ENCODE measurements at regions not wholly inside any gene's neighbourhood (a gene's known extent, or its start where the extent isn't known, plus 50 kb on each side); places are given as distances from the start of the nearest gene placed in this dataset.
"Not testable (repeated sequence)": the region's sequence is repeated elsewhere in the genome, so short reads cannot be mapped to it uniquely, and the experiment has no call there.

- DNase-seq = no peak
These were observed 214.7 kb upstream of the PLPPR1 start for GRCh38 chr9:100813871-100814270.

GRCh38 chr9:100819980-100820379 is 208.5 kb upstream of the PLPPR1 start:
- DNase-seq = no peak

- not testable (repeated sequence) for DNase-seq
These were observed 195.5 kb upstream of the PLPPR1 start for GRCh38 chr9:100833035-100833434.

GRCh38 chr9:100838857-100839256 is 189.7 kb upstream of the PLPPR1 start:
- DNase-seq = no peak

GRCh38 chr9:100848726-100849125 is 179.8 kb upstream of the PLPPR1 start:
- no peak for DNase-seq

GRCh38 chr9:100852088-100852487 is 176.4 kb upstream of the PLPPR1 start:
- no peak for DNase-seq

GRCh38 chr9:100856238-100856637 is 172.3 kb upstream of the PLPPR1 start:
- no peak for DNase-seq

DNA sequence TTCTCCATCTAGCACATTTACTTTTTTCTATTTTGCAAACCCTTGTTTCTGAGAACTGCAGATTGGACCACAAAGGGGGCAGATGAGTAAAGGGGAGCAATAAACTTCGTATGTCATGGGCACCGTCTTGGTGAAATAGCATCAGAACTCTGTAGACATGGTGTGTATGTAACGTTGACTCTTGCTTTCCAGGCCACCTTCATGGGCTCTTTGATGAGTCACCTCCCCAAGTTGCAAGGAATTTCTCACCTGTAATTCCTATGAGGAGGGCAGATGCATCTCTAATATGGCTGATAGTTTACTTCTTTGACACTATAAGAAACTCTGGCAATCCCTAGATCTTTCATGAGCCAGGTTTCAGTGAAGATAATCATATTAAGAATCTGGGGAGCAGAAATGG is 163.4 kb upstream of the PLPPR1 start:
- no peak for DNase-seq

GRCh38 chr9:100865648-100866047 is 162.9 kb upstream of the PLPPR1 start:
- no peak for DNase-seq

DNA sequence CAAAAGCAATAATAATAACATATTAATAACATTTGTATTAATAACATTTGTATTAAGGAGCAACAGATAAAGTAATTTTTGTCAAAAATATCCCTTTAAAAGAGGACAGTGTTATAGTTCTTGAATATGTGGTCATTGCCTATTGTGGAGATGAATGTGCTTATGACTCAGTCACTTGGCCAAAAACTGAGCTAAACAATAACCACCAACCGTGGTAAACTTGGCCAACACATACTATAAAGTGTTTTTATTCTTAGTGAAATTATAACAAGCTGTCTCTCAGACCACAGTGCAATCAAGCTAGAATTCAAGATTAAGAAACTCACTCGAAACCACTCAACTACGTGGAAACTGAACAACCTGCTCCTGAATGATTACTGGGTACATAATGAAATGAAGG is 159.2 kb upstream of the PLPPR1 start:
- no peak for DNase-seq

DNA sequence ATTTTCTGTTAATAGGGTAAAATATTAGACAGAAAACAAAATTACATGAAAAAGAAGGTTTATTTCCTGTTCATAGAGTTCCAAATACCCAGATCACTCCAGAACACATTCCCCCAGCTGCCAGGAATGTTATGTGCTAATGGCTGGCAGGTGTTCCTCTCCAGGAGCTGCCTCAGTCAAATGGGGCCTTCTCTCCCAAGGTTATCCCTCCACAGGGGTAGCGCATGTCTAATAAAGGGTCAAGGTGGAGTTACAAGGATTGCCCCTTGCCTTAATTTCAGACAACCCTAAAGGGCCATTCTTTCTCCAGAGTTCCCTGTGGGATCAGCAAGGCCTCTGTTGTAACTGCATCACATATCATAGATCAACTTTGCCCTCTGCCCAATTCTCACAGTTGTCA is 148.6 kb upstream of the PLPPR1 start:
- no peak for DNase-seq

- no peak for DNase-seq
These were observed 148.2 kb upstream of the PLPPR1 start for GRCh38 chr9:100880284-100880683.

DNA sequence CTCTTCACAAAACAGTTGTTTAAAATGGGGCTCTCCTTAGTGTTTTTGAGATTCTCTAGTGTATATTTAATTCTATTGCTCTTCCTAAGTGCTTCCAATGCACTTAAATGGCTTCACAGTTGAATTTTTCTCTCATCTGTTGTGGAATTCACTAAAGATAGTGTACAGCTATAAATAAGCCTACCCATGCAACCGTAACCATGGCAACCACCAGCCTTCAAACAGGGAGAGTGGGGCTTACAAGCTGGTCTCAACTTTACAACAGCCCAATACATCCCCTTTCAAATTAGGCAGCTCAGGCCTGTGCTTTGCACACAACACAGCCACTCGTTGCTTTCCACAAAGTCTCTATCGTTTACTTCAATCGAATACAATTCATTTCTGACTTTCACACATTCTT is 144.0 kb upstream of the PLPPR1 start:
- peak; percentile 29 to 46 for DNase-seq

DNA sequence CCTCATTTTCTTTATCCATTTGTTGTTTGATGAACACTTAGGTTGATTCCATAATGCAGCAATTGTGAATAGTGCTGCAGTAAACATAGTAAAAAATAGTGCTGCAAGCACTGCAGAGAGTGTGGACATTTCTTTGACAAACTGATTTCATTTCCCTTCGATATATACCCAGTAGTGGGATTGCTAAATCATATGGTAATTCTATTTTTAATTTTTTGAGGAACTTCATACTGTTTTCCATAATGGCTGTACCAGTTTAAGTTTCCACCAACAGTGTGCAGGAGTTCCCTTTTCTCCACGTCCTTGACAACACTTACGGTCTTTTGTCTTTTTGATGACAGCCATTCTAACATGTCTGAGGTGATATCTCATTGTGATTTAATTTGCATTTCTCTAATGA is 138.2 kb upstream of the PLPPR1 start:
- no peak for DNase-seq

DNA sequence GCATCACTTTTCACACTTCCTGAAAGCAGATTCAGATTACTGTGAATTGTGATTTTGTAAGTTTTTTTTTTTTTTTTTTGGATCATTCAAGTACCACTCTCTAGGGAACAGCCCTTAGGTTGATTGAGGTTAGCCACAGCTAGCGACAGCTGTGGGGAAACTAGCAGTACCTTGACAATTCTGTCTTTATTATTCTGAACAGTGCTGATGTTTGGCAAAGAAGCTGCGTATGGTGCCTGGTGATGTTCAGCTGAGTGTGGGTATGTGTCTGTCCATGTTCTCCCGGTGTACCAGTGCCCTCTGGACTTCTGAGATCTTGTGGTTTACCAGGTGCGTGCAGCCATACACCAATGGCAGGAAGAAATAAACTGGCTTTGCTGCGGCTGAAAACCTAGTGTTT is 117.3 kb upstream of the PLPPR1 start:
- DNase-seq = peak; percentile 78 to 90

GRCh38 chr9:100913257-100913656 is 115.3 kb upstream of the PLPPR1 start:
- no peak for DNase-seq

- DNase-seq = no peak
These were observed 114.3 kb upstream of the PLPPR1 start for GRCh38 chr9:100914266-100914665.

GRCh38 chr9:100919506-100919905 is 109.0 kb upstream of the PLPPR1 start:
- DNase-seq = peak in 1 of 2 experiments; percentile 5

DNA sequence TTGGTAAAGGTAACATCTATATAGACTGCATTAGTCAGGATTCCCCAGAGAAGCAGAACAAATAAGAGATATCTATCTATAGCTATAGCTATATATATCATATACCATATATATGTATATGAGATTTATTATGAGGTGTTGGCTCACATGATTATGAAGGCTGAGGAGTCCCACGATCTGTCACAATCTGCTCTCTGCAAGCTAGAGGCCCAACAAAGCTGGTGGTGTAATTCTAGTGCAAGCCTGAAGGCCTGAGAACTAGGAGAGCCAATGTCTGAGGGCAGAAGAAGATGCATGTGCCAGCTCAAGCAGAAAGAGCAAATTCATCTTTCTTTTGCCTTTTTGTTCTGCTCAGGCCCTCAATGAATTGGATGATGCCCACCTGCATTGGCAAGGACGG is 102.2 kb upstream of the PLPPR1 start:
- DNase-seq = no peak

GRCh38 chr9:100927763-100928162 is 100.8 kb upstream of the PLPPR1 start:
- DNase-seq = no peak

- no peak for DNase-seq
These were observed 94.9 kb upstream of the PLPPR1 start for GRCh38 chr9:100933656-100934055.

DNA sequence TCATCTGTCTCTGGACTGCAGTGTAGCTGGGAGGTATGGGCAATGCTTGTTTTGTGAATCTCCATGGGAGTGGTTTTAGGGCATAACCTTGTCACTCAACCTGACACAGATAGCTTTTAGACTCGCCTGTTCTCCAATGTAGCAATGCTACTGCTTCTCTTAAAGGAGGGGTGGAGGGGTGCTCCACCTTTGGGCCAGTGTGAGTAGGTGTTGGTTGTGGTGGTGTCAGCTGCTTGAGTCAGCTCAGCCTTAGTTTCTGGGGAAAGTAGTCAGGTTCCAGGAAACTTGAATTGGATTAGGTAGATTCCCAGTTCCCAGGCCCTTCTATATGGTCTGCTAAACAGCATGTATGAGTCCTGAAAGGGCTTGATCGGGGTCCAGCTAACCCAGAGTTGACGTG is 91.1 kb upstream of the PLPPR1 start:
- DNase-seq = no peak

DNA sequence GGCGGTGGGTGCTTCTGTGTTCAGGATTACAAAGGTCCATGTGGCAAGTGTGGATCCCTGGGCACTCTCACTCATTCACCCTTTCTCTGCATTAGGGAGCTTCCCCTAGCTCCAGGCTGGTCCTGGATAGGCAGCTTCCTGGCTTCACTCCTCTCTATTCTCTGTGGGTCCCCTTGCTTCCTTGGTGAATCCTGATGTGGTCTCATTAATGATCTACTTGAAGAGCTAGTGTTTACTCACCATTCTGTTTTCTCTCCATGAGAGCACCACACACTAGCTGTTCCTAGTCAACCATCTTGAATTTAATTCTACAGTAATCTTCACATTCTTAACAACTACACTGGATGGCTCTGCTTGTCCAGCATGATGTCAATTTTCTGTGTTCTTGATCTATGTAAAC is 90.0 kb upstream of the PLPPR1 start:
- DNase-seq = no peak

DNA sequence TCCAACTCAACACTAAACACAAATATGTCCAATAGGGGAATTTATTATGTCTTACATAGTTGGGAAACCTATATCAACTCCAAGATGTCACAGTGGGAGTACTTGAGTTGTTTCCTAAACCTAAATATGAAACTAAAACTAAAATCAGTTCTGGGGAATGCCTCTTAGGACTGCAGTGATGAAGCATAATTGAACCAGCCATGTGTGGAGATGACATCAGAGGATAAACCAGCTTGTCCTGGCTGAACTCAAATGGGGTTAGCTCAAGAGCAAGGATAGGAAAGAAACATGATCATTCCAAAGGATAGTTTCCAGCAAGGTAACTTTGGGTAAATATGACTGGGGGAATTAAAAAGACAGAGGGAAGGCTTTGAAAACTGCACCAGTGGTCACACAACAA is 88.9 kb upstream of the PLPPR1 start:
- DNase-seq = no peak

DNA sequence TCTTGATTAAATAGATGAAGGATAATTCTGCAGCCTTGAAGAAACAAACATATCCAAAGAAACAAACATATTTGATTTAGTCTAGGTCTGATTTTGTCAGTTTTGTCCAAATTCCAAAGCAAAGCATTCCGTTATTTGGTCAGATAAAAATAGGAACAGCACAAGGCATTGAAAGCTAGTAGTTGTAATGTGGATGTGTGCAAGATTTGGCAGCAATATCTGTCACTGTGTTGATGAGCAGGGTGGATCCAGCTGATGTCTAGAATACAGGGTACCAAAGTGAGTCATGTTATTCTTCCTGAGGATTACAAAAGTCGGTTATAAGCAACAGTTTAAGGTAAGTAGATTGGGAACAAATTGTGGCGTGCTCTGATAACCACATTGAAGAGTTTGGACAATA is 69.3 kb upstream of the PLPPR1 start:
- DNase-seq = no peak
